D341Med (cell line): ENCODE measurements at regions not wholly inside any gene's neighbourhood (a gene's known extent, or its start where the extent isn't known, plus 50 kb on each side); places are given as distances from the start of the nearest gene placed in this dataset.
A peak's percentile ranks its signal among the peaks of the same experiment; 100 is the strongest.

Source experiments
- DNase-seq: peaks from one replicate; pipeline ENCODE4 v3.0.0; 2012; ENCODE audit warnings: low spot score

GRCh38 chr9:28329323-28329722, 756.0 kb upstream of the C9orf72 start:
- no peak for DNase-seq

GRCh38 chr9:28332648-28333047, 759.4 kb upstream of the C9orf72 start:
- no peak for DNase-seq

- DNase-seq: no peak
Observed at GRCh38 chr9:28341913-28342312, 768.6 kb upstream of the C9orf72 start.

- DNase-seq: no peak
Observed at GRCh38 chr9:28342815-28343338, 769.6 kb upstream of the C9orf72 start.

GRCh38 chr9:28363151-28363562, 789.9 kb upstream of the C9orf72 start:
- no peak for DNase-seq

GRCh38 chr9:28365020-28365640, 791.8 kb upstream of the C9orf72 start:
- peak; percentile 16 for DNase-seq

- no peak for DNase-seq
Observed at GRCh38 chr9:28365728-28366127, 792.4 kb upstream of the C9orf72 start.

GRCh38 chr9:28378231-28378630, 805.0 kb upstream of the C9orf72 start:
- DNase-seq: no peak

- DNase-seq: no peak
Observed at GRCh38 chr9:28379082-28379481, 805.8 kb upstream of the C9orf72 start.

- DNase-seq: no peak
Observed at GRCh38 chr9:28389411-28389810, 816.1 kb upstream of the C9orf72 start.

- DNase-seq: no peak
Observed at GRCh38 chr9:28394774-28395173, 821.5 kb upstream of the C9orf72 start.

GRCh38 chr9:28396058-28396457, 822.8 kb upstream of the C9orf72 start:
- DNase-seq: no peak

GRCh38 chr9:28407351-28407750, 834.1 kb upstream of the C9orf72 start:
- no peak for DNase-seq

- DNase-seq: no peak
Observed at GRCh38 chr9:28409919-28410318, 836.6 kb upstream of the C9orf72 start.

- DNase-seq: no peak
Observed at GRCh38 chr9:28410411-28410810, 837.1 kb upstream of the C9orf72 start.

- no peak for DNase-seq
Observed at GRCh38 chr9:28413471-28413870, 840.2 kb upstream of the C9orf72 start.

GRCh38 chr9:28423255-28423654, 850.0 kb upstream of the C9orf72 start:
- no peak for DNase-seq

GRCh38 chr9:28435456-28435855, 862.2 kb upstream of the C9orf72 start:
- no peak for DNase-seq

- DNase-seq: no peak
Observed at GRCh38 chr9:28439688-28440087, 866.4 kb upstream of the C9orf72 start.

GRCh38 chr9:28443461-28443860, 870.2 kb upstream of the C9orf72 start:
- no peak for DNase-seq

GRCh38 chr9:28444637-28445036, 871.4 kb upstream of the C9orf72 start:
- DNase-seq: no peak

- DNase-seq: no peak
Observed at GRCh38 chr9:28445211-28445610, 871.9 kb upstream of the C9orf72 start.

- DNase-seq: no peak
Observed at GRCh38 chr9:28453918-28454317, 880.6 kb upstream of the C9orf72 start.

- no peak for DNase-seq
Observed at GRCh38 chr9:28456861-28457260, 883.6 kb upstream of the C9orf72 start.
